PC-3 (cell line): ENCODE measurements at regions not wholly inside any gene's neighbourhood (a gene's known extent, or its start where the extent isn't known, plus 50 kb on each side); places are given as distances from the start of the nearest gene placed in this dataset.

Experiments used
- EZH2 ChIP-seq: fragments of 300-600 bp; sonication (generic); IDR thresholded peaks from one replicate; pipeline ENCODE4 v1.6.1; 2017; ENCODE audit warnings: antibody characterized with exemption, mild to moderate bottlenecking, low read length; ENCODE audit not compliant: unreplicated experiment
- EZH2phosphoT487 ChIP-seq: fragments of 300-600 bp; sonication (generic); IDR thresholded peaks from 2 replicates; pipeline ENCODE4 v1.6.1; 2018; ENCODE audit warnings: mild to moderate bottlenecking, antibody characterized with exemption, low read length, borderline replicate concordance
- TF ChIP-seq, protein P1 (sequence below): fragments of 300-600 bp; sonication (generic); conservative IDR thresholded peaks from 2 replicates; pipeline ENCODE4 v1.5.1; 2017; ENCODE audit warnings: antibody characterized with exemption, low read depth, mild to moderate bottlenecking, low read length

GRCh38 chr10:10307551-10307950 lies 710.1 kb upstream of the CELF2 start:
- TF ChIP-seq, protein P1, sequence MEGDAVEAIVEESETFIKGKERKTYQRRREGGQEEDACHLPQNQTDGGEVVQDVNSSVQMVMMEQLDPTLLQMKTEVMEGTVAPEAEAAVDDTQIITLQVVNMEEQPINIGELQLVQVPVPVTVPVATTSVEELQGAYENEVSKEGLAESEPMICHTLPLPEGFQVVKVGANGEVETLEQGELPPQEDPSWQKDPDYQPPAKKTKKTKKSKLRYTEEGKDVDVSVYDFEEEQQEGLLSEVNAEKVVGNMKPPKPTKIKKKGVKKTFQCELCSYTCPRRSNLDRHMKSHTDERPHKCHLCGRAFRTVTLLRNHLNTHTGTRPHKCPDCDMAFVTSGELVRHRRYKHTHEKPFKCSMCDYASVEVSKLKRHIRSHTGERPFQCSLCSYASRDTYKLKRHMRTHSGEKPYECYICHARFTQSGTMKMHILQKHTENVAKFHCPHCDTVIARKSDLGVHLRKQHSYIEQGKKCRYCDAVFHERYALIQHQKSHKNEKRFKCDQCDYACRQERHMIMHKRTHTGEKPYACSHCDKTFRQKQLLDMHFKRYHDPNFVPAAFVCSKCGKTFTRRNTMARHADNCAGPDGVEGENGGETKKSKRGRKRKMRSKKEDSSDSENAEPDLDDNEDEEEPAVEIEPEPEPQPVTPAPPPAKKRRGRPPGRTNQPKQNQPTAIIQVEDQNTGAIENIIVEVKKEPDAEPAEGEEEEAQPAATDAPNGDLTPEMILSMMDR: no peak
- TF ChIP-seq EZH2 (no peak), EZH2phosphoT487 (no peak)
